ENCODE measurements at regions not wholly inside any gene's neighbourhood (a gene's known extent, or its start where the extent isn't known, plus 50 kb on each side); places are given as distances from the start of the nearest gene placed in this dataset.
"Not testable (repeated sequence)": the region's sequence is repeated elsewhere in the genome, so short reads cannot be mapped to it uniquely, and the experiment has no call there.

DNA sequence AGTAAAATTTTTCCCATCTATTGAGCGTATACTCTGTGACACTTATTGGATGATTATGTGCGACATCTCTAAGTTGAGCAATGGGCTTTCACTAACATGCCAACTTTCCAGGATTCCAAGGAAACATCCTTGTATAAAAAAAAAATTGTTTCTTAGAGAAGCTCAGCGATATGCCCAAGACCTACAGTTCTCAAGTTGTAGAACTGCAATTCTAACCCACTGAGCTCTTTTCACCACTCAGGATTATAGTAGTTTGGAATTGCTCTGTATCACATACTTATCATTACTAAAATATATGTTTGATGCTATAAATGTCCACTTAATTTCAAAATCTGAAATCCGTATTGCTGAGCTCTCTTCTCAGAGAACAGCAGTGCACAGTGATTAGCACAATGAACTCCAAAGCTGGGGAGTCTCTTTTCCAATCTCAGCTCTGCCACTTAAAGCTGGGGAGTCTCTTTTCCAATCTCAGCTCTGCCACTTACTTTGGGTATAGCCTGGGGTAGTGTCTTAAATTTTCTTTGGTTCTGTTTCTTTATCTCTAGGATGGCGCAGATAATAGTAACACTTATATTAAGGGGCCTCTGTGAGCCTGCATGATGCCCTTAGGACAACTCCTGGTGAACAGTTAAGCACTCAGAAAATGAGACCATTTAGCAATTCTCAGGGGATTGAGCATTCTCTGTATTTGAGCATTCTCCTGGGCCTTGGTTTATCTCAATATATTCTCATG lies 1722.2 kb upstream of the AGA start:
- DNase-seq = no peak

DNA sequence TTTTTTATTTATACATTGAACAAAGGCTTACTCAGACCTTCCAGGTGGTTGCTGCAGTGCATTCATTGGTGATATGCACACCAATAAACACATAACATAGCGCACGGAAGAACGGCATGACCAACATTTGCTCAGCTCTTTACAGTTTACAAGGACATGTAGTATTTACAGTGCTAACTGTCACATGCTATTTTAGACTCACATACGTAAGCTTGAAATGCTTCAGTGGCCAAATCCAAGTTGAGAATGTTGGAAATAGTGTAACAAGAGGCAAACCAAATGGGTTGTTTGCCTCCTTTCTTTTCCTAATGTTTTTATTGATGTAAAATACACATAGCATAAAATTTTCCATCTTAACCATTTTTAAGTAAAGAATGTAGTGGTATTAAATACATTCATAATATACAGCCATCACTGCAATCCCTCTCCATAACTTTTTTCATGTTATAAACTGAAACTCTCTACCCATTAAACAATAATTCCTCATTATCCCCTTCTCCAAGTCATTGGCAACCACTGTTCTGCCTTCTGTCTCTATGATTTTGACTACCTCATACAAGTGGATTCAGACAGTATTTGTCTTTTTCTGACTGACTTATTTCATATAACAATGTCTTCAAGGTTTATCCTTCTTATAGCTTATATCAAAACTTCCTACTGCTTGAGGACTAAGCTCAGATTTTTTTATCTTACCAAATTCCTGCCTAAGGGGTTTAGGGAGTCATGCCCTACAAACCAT lies 1722.9 kb upstream of the AGA start:
- no peak for DNase-seq

- no peak for DNase-seq
Measured at GRCh38 chr4:179165862-179166261, 1723.6 kb upstream of the AGA start.

DNA sequence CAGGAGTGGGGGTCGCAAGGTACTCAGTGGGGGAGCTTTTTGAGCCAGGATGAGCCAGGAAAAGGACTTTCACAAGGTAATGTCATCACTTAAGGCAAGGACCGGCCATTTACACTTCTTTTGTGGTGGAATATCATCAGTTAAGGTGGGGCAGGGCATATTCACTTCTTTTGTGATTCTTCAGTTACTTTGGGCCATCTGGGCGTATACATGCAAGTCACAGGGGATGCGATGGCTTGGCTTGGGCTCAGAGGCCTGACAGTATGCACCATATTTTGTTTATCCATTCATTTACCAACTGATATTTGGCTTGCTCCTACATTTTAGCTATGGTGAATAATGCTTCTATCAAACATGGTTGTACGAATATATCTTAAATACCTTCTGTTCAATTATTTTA lies 1728.1 kb upstream of the AGA start:
- DNase-seq = not testable (repeated sequence)

DNA sequence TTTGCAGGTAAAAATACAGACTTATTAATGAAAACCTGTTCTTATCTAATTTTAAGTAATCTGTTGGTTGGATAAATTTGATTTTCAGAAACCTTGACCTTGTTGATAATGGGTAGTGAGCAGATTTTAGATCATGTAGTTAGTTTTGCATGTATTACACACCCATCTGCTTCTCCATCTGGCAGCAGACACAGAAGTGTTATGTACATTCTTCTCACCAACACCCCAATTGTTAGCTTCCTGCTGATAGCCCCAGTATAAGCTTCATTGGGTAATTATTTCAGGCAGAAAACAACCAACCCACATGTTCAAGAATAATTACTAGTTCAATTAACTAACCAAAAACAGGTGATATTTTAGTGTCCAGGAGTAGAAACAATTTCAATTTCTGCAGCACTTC lies 1740.5 kb upstream of the AGA start:
- DNase-seq = no peak

- DNase-seq = no peak
Measured at GRCh38 chr4:179195887-179196286, 1753.7 kb upstream of the AGA start.

DNA sequence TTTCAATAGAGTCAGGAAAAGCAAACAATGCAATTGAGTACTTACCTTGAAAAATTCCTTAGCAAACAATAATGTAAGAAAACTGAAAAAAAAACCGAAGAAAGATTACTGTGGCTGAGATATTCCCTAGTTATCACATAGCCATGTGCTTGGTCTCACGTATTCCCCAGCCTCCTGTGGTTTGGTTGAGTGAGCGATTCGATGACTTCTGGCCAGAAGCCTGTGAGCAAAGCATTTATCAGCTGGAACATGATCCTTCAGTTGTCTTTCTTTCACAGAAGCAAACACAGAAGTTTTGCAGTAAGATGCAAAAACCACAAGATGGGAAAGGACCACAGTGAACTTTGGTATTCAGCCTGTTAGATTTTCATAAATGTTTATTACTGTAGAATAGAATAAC lies 1754.3 kb upstream of the AGA start:
- DNase-seq = no peak

GRCh38 chr4:179200681-179201080 lies 1758.4 kb upstream of the AGA start:
- DNase-seq = no peak

DNA sequence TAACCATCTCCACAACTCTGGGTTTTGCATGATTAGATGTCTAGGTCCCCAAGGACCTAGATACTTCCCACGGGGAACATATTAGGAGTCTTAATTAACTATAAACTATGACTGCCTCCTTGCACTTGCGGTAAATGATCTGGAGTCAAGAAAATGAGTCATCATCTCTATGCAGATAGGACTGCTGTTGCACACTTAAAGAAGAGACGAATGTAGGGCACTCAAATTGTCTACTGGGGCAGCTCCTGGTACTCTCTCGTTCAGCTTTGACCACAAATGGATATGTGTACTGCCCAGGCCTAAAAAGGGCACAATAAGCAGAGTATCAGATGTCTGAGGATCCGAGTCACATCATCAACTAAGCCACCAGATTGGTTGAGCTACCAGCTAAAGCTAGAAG lies 1783.4 kb upstream of the AGA start:
- no peak for DNase-seq

GRCh38 chr4:179248821-179249220 lies 1806.6 kb upstream of the AGA start:
- no peak for DNase-seq

- DNase-seq = no peak
Measured at GRCh38 chr4:179268791-179269190, 1826.6 kb upstream of the AGA start.

DNA sequence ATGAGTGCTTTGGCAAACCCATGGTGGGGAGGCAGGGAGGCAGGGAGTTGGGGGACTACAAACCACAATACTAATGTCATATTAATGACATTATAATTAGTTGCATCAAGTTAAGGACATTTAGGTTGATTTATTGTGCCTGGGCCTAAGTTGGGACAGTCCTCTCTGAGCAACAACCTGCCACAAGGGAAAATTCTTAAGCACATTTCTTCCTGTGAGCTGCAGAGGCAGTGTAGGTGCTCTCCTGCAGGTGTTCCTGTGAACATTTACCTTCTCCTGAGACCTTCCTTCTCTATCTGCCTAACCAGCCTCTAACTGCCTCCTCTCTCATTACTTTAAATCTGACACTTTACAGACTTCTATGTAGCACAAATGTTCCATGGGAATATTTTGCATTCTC lies 1830.0 kb upstream of the AGA start:
- DNase-seq = no peak

DNA sequence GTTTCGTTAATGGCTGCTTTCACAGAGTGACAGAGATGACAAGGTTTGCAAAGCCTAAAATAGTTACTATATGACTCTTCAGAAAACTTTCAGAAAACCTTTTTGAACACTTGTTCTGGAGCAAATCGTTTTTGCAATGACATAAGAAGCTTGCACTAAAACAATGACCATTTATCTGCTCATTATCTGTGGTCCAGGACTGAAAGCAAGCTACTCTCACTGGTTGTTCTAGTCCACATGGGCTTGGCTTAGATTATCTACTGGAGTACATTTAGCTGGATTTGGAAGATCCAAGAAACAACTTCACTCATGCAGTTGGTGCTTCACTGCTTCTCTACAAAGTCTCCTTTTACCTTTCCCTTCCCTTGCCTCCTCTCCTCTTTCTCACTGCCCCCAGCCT lies 1836.4 kb upstream of the AGA start:
- DNase-seq = no peak

DNA sequence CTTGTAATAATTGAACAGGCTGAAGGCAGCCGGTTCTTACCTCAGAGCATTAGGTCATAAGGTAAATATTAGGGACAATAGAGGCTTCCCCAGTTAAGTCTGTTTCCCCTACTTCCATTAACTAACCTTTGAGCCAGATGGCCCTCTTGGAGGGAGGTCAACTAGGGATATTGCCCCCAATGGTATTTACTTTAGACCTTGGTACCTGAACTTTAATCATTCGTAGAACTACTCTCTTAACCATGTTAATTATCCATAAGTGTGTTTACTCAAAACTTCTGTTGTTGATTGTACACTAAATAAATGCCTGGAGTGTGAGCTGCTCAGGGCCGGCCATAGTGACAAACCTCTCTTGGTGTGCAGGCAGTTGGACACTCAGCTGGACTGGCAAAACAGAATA lies 1843.5 kb upstream of the AGA start:
- no peak for DNase-seq

DNA sequence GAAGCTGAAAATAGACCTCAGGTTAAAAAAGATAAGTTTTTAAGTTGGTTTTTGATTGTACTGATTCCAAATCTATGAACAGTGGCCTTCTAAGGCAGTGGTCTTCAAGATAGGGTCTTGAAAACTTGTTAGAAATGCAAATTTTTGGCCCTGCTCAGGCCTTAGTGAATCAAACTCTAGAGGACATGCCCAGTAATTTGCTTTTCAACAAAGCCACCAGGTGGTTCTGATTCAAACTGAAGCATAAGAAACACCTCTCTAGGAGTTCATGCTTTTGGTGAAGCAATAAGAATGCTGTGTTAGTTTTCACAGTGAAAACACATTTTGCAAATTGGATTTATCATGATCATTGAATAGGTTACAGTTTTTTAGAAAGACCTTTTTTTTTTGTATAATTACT lies 1849.4 kb upstream of the AGA start:
- DNase-seq = no peak

GRCh38 chr4:179292468-179292867 lies 1850.2 kb upstream of the AGA start:
- no peak for DNase-seq

- DNase-seq = no peak
Measured at GRCh38 chr4:179307297-179308136, 1865.3 kb upstream of the AGA start.

GRCh38 chr4:179313823-179314222 lies 1871.6 kb upstream of the AGA start:
- no peak for DNase-seq

DNA sequence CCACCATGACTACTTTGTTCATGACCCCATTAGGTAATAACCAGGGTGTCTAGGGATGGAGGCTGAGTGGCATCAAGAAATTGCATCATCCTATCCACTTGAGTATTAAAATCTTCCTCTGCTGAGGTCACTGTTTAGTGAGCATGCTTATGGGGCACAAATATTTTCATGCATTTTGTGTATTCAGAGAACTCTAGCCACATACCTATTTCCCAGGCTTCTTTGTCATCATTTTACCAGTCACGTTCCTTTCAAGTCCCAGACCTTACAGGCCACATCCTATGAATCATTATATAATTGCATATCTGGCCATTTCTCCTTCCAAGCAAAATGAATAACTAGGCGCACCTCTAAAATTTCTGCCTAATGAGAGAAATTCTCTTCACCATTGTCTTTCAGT lies 1882.9 kb upstream of the AGA start:
- no peak for DNase-seq

DNA sequence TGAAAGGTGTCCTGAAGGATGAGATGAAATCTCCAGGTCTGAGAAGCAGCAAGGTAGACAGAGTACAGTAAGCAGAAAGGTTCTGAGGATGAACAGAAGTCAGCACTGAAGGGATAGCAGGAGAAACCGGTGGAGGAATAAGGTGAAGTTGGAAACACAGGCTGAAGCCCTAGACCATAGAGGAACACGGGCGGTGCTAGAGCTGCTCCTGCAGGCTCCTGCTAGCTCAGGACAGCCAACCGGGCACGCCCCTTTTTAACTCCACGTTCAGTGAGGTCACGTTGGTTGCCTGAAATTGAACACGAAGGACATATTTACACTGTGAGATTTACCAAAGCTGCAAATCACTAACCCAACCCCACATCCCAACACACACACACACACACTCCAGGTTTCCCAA lies 1886.4 kb upstream of the AGA start:
- DNase-seq = no peak

DNA sequence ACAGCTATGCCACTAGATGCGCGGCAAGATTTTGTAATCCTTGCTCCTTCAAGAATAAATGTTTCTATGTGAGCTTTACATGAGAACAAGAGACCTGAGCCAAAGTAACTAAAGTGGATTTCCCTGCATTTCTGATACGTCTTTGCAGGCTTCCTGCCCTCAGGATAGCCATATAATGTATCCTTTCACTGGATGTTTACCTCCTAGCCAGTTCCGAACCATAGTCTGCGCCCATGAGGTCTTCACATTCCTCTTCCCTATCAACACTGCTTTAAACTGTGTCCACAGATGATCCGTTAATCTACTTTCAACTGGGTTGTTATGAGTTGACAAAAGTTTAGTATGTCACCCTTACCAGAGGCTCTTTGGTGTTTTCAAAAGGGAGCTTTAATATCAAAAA lies 1889.1 kb upstream of the AGA start:
- no peak for DNase-seq

- DNase-seq = no peak
Measured at GRCh38 chr4:179344861-179345260, 1902.6 kb upstream of the AGA start.

- DNase-seq = no peak
Measured at GRCh38 chr4:179352221-179352620, 1910.0 kb upstream of the AGA start.

DNA sequence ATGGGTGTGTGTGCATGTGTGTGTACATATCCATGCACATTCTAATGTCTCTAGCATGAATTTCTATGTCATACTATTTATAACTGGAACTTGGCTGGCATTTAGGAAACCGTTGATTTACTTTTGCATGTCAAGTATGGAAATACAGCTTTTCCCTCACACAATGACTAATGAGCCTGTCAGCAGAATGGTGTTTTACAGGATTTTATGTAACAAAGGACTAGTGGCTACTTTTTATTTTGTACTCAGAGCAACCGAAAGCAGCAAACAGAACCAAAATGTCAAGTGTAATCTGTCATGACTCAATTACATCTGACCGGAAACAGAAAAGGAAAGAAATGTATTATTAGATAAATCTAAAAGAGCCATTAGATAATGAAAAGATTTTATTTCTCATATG lies 1911.5 kb upstream of the AGA start:
- DNase-seq = no peak

Measured in DMS79 (cell line).